ENCODE measurements at regions not wholly inside any gene's neighbourhood (a gene's known extent, or its start where the extent isn't known, plus 50 kb on each side); places are given as distances from the start of the nearest gene placed in this dataset.

DNA sequence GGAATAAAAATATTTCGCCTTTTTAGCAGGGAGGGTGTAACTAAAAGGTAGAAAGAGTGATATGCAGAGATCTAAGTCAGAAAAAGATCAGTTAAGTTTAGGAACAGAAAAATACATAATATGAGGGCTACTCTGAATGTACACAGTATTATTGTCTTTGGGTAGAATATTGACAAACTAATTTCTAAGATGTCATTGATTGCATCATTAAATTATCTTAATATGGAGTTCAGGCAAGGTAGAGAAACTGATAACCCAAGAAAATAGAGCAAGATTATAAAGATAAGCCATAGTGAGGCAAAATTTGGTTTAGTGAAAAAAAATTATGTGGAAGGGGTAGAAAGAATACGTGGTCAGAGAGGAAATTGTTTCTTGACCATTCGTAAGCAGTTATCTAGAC lies 629.0 kb upstream of the NXPH2 start:
- H3K27ac Mint-ChIP-seq = no peak overlapping the region
- H3K36me3 Mint-ChIP-seq (ENCODE audit: low read depth) = no peaks in the 10 kb centered on the region

DNA sequence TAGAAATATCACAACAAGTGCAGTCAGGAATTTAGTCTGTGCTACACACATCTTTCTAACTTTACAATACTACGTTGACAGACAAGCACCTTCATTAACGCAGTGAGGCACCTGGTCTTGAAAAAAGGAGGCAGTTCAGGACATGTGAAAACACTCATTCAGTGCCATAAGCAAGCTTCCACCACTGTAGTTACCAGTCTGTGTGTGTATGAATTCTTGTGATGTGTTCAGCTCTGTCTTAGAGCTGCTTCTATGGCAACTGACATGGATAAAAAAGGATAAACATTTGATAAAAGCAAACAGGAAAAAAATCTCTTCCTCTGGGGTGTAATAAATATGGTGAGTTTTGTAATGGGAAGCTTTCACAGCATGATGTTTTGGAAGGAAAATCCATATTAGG lies 623.8 kb upstream of the NXPH2 start:
- Mint-ChIP-seq H3K27ac (no peak overlapping the region), H3K27me3 (no peaks in the 10 kb centered on the region), H3K4me3 (no peak overlapping the region), H3K4me1 (no peaks in the 10 kb centered on the region), H3K36me3 (ENCODE audit: low read depth) (no peaks in the 10 kb centered on the region)
- ATAC-seq (no peak), DNase-seq (no peak)
- H3K9me3 ChIP-seq (ENCODE audit: control insufficient read depth, low read length, poor library complexity, severe bottlenecking) = no peaks in the 10 kb centered on the region

More for the DNA sequence above, 629.0 kb upstream of the NXPH2 start:
- ATAC-seq = no peak
- no peak for DNase-seq
- no peaks in the 10 kb centered on the region for H3K9me3 ChIP-seq (ENCODE audit: control insufficient read depth, low read length, poor library complexity, severe bottlenecking)
- H3K4me1 Mint-ChIP-seq = no peaks in the 10 kb centered on the region
- H3K4me3 Mint-ChIP-seq = no peak overlapping the region
- no peaks in the 10 kb centered on the region for H3K27me3 Mint-ChIP-seq

DNA sequence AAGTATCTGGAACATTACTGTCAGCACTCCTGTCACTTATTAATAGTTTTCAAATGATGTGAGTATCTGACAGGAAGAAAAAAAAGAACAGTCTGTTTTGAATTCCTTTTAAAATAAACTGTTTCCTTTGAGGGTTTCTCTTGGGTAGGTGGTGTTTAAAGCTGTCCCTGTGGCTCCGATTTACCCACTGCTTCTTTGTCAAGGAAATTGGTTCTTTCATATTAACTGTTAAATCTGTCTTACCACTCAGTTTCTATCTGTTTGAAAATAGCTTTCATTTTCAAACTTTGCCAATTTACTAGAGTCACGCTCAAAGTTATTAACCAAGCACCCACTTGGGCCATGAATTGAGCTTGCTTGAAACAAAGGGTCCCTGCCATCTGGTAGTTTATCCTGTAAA lies 614.6 kb upstream of the NXPH2 start:
- H3K27me3 Mint-ChIP-seq = no peaks in the 10 kb centered on the region
- ATAC-seq = no peak
- H3K27ac Mint-ChIP-seq = no peak overlapping the region

DNA sequence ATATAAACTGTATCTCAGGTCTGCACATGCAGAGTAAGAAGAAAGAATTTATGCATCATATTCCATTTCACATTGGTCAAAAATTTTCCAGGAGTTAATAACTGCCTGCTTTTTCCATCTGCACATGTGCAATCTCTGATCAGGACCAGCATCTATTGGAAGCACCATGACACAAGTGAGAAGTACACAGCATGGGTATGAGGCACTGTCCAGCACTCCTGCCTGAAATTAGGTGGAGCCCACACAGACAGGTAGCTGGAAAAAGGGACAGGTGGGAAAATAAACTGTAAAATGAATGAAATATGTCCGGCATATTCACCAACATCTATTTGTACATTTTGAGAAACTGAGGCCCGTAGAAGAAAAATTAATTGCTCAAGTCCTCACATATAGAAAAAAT lies 609.2 kb upstream of the NXPH2 start:
- Mint-ChIP-seq H3K36me3 (ENCODE audit: low read depth) (no peaks in the 10 kb centered on the region), H3K4me3 (no peak overlapping the region)

More for the DNA sequence above, 614.6 kb upstream of the NXPH2 start:
- no peak for DNase-seq
- H3K4me3 Mint-ChIP-seq = no peak overlapping the region
- no peaks in the 10 kb centered on the region for H3K36me3 Mint-ChIP-seq (ENCODE audit: low read depth)
- H3K4me1 Mint-ChIP-seq = no peaks in the 10 kb centered on the region
- H3K9me3 ChIP-seq (ENCODE audit: control insufficient read depth, low read length, poor library complexity, severe bottlenecking) = no peaks in the 10 kb centered on the region

DNA sequence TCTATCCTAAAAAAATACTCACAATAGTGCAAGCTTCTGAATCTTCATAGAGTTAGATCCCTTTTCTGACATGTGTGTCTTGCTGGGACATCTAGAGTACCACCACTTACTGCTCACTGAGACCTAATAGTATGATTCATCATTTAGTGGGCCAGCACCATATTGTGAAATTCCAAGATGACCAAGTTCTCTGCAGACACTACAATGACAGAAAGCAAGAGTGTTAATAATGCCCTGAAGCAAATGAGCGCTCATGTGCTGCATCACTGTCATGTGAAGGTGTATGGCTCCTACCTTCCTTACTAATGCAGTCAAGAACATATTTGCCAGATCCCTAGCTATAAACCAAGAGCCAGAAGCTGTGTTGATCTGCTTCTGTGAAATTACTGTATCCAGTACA lies 606.2 kb upstream of the NXPH2 start:
- DNase-seq = no peak
- Mint-ChIP-seq H3K27me3 (no peaks in the 10 kb centered on the region), H3K4me1 (no peaks in the 10 kb centered on the region), H3K4me3 (no peak overlapping the region), H3K36me3 (ENCODE audit: low read depth) (no peaks in the 10 kb centered on the region), H3K27ac (no peak overlapping the region)
- H3K9me3 ChIP-seq (ENCODE audit: control insufficient read depth, low read length, poor library complexity, severe bottlenecking) = peaks cover 3% of the 10 kb centered on the region
- no peak for ATAC-seq

More for the DNA sequence above, 609.2 kb upstream of the NXPH2 start:
- ATAC-seq (no peak), DNase-seq (no peak)
- no peaks in the 10 kb centered on the region for H3K9me3 ChIP-seq (ENCODE audit: control insufficient read depth, low read length, poor library complexity, severe bottlenecking)
- no peaks in the 10 kb centered on the region for H3K27me3 Mint-ChIP-seq
- no peak overlapping the region for H3K27ac Mint-ChIP-seq
- no peaks in the 10 kb centered on the region for H3K4me1 Mint-ChIP-seq

DNA sequence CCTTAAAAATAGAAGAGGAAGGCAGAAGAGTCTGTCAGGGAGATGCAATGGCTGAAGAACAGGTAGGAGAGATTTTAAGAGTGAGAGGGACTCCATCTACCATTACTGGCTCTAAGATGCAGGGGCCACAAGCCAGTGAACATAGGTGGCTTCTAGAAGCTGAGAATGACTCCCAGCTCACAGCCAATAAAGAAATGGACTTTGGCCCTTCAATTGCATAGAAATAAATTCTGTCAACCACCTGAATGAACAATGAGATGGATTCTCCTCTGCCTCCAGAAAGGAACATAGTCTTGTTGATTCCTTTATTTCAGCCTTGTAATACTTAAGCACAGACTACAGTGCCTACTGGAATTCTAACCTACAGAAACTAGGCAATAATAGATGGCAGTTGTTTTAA lies 603.3 kb upstream of the NXPH2 start:
- DNase-seq = no peak
- H3K4me3 Mint-ChIP-seq = no peak overlapping the region
- no peaks in the 10 kb centered on the region for H3K27me3 Mint-ChIP-seq
- peaks cover 3% of the 10 kb centered on the region for H3K9me3 ChIP-seq (ENCODE audit: control insufficient read depth, low read length, poor library complexity, severe bottlenecking)
- no peak for ATAC-seq
- H3K4me1 Mint-ChIP-seq = no peaks in the 10 kb centered on the region
- H3K36me3 Mint-ChIP-seq (ENCODE audit: low read depth) = no peaks in the 10 kb centered on the region
- no peak overlapping the region for H3K27ac Mint-ChIP-seq

DNA sequence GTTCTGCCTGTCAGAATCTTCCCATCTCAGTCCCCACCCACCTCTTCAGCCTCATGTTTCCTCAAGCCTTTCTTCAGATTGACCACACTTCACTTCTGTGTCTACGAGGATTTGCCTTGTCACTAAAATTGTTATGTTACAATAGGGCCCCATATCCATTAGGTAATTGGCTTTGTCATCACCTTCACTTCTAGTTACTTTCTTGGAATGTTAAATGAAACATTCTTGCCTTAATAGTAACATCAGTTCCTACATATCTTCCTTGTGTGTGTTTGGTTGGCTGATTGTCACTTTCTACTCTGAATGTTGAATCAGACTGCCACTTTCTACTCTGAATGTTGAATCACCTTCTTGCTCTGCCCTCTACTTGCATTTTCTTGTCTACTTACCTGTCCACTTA lies 599.9 kb upstream of the NXPH2 start:
- no peak for ATAC-seq
- Mint-ChIP-seq H3K4me1 (no peaks in the 10 kb centered on the region), H3K36me3 (ENCODE audit: low read depth) (no peaks in the 10 kb centered on the region), H3K27ac (no peak overlapping the region), H3K4me3 (no peak overlapping the region), H3K27me3 (no peaks in the 10 kb centered on the region)
- peaks cover 3% of the 10 kb centered on the region for H3K9me3 ChIP-seq (ENCODE audit: control insufficient read depth, low read length, poor library complexity, severe bottlenecking)
- DNase-seq = no peak

DNA sequence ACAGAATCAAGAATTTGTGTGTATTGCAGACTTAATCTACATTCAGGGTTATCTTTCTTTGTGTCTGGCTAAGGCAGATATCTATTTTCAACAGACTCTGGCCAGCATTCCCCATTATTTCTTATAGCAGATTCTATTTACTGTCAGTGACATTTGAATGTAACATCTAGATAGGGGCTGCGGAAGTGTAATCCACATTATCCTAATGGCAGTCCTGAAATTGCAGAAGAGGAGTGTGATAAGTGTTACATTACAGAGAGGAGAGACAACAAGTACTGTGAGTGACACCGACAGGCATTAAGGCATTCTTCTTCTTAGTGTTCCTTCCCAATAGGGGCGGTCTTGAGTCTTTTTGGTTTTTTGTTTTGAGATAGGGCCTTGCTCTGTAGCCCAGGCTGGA lies 598.2 kb upstream of the NXPH2 start:
- H3K9me3 ChIP-seq (ENCODE audit: control insufficient read depth, low read length, poor library complexity, severe bottlenecking) = peaks cover 3% of the 10 kb centered on the region
- Mint-ChIP-seq H3K4me1 (no peaks in the 10 kb centered on the region), H3K4me3 (no peak overlapping the region), H3K36me3 (ENCODE audit: low read depth) (no peaks in the 10 kb centered on the region), H3K27me3 (no peaks in the 10 kb centered on the region), H3K27ac (no peak overlapping the region)
- no peak for DNase-seq
- ATAC-seq = no peak

DNA sequence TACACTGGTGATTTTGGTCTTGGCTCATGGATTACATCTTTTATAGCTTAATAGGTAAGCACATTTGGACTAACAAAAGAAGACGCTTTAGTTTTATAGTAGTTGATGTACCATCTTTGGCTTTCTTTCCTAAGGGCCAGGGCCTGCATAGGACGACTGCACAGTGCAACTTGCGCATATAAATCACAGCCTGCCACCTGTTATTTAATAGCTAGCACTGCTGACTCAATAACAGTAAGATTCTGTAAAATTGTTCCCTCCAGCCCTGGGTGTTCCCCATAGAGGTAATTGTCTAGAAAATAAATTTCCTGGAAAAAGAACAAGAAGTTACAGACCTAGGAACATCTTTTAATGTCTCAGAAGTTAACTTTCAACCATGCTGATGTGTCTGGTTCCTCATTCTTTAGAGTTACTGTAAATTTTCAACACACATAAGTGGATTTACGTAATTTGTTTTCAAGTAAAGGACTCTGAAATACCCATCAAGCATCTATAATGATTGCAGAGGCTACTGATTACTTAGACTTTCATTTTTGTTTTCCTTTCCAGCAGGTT lies 594.2 kb upstream of the NXPH2 start:
- no peak for ATAC-seq
- H3K9me3 ChIP-seq (ENCODE audit: control insufficient read depth, low read length, poor library complexity, severe bottlenecking) = no peaks in the 10 kb centered on the region
- Mint-ChIP-seq H3K4me3 (no peak overlapping the region), H3K4me1 (no peaks in the 10 kb centered on the region), H3K36me3 (ENCODE audit: low read depth) (no peaks in the 10 kb centered on the region), H3K27me3 (no peaks in the 10 kb centered on the region), H3K27ac (no peak overlapping the region)
- no peak for DNase-seq

DNA sequence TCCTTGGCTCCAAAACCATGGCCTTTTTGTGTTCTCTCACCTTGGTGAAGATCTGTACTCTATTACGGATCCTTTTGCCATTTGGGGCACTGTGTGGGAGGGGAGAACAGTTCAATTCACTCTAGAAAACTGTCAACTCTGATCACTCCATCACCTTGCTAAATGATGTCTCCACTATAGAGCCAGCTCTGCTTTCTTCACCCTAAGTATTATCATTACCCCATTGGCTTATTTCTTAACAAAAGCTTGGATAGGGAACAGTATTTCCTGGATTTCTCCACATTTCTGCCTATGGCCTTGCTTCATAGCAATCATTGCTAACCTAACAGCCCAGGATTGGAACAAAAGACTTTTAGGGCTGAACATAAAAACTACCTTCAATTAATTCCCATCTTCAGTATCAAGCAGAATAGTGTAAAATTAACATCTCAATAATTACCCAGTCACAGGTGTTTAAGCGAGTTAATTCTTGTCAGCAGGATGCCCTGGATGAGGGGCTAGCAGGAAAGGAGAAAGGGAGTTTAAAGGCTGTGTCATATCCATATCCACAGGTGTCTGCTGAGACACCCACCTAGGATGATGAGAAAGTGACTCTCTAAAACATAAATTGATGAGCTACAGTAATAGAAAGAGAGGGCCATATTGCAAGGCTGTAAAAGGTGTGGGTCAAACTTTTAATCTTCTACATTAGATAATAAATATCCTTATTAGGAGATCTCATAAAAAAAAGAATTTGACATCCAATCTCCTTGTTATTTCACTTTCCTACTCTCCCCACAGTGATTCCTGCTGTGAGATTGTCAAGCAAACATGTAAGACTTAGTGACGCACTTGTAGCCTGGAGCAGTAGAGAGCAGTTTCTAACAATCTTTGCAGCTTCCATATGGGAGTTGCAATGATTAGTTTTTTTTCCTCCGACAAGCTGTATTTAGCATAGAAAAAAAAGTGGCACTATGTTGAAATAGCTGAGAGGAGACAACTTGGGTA lies 589.5 kb upstream of the NXPH2 start:
- DNase-seq (no peak), ATAC-seq (no peak)
- Mint-ChIP-seq H3K36me3 (ENCODE audit: low read depth) (no peaks in the 10 kb centered on the region), H3K27me3 (no peaks in the 10 kb centered on the region), H3K4me3 (no peak overlapping the region), H3K27ac (no peak overlapping the region), H3K4me1 (no peaks in the 10 kb centered on the region)
- no peaks in the 10 kb centered on the region for H3K9me3 ChIP-seq (ENCODE audit: control insufficient read depth, low read length, poor library complexity, severe bottlenecking)

DNA sequence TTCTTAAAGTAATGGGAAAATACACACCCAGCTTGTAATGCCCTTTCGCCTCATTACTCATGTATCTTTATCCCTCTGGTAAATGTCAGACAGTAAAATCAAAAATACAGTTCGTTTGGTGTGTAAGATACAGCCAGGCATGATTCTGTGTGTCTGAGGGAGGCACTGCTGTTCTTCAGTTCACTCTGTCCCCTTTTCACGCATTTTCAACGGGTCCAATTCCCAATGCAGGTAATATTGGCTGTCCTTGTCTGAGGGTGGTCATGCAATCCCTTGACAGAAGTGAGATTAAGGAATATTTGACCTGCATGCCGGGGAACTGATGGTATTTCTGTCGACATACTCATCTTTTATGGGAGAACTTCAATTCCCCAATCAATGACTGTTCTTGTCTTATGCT lies 587.2 kb upstream of the NXPH2 start:
- no peaks in the 10 kb centered on the region for H3K9me3 ChIP-seq (ENCODE audit: control insufficient read depth, low read length, poor library complexity, severe bottlenecking)
- no peaks in the 10 kb centered on the region for H3K27me3 Mint-ChIP-seq
- ATAC-seq (no peak), DNase-seq (no peak)
- no peaks in the 10 kb centered on the region for H3K4me1 Mint-ChIP-seq
- H3K4me3 Mint-ChIP-seq = no peak overlapping the region
- H3K27ac Mint-ChIP-seq = no peak overlapping the region
- no peaks in the 10 kb centered on the region for H3K36me3 Mint-ChIP-seq (ENCODE audit: low read depth)

DNA sequence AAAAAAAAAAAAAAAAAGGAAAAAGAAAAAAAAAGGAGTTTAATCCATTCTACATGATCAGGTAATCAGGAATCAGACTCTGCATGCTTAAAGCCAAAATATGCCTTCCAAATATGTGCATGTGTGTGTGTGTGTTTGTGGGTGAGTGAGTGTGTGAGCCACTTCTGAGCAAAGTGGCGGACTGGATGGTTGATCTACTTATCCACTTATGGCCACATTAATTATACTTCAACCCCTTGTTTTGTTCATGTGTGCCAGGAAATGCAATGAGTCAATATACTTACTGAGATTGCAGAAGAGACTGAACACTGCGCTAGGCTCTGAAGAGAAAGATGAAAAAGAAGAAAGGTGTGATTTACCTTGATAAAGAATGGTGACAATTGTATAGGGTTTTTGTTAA lies 586.5 kb upstream of the NXPH2 start:
- no peaks in the 10 kb centered on the region for H3K36me3 Mint-ChIP-seq (ENCODE audit: low read depth)

DNA sequence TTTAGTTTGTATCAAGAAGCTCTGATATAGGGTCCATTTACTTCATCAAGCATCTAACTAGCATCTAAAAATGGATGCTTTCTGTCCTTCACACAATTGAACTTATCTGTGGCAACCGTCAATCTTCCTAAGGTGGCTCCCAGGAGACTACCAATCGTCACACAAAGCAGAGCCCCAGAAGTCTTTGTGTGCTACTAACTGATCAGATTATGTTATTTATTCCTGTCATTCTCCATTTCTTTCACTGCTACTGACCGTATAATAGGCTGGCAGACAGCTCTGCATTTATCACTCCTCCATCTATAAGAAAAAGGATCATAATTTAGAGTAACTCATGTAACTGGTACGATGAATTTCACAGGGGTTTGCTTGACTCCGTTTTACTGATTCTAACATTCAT lies 585.0 kb upstream of the NXPH2 start:
- H3K4me1 Mint-ChIP-seq = no peaks in the 10 kb centered on the region
- DNase-seq = no peak
- H3K27ac Mint-ChIP-seq = no peak overlapping the region
- no peak overlapping the region for H3K4me3 Mint-ChIP-seq
- no peaks in the 10 kb centered on the region for H3K36me3 Mint-ChIP-seq (ENCODE audit: low read depth)
- no peaks in the 10 kb centered on the region for H3K27me3 Mint-ChIP-seq
- no peak for ATAC-seq
- no peaks in the 10 kb centered on the region for H3K9me3 ChIP-seq (ENCODE audit: control insufficient read depth, low read length, poor library complexity, severe bottlenecking)

More for the DNA sequence above, 586.5 kb upstream of the NXPH2 start:
- ATAC-seq = no peak
- H3K27me3 Mint-ChIP-seq = no peaks in the 10 kb centered on the region
- no peak overlapping the region for H3K27ac Mint-ChIP-seq
- no peak overlapping the region for H3K4me3 Mint-ChIP-seq
- H3K4me1 Mint-ChIP-seq = no peaks in the 10 kb centered on the region
- H3K9me3 ChIP-seq (ENCODE audit: control insufficient read depth, low read length, poor library complexity, severe bottlenecking) = no peaks in the 10 kb centered on the region
- DNase-seq = no peak

DNA sequence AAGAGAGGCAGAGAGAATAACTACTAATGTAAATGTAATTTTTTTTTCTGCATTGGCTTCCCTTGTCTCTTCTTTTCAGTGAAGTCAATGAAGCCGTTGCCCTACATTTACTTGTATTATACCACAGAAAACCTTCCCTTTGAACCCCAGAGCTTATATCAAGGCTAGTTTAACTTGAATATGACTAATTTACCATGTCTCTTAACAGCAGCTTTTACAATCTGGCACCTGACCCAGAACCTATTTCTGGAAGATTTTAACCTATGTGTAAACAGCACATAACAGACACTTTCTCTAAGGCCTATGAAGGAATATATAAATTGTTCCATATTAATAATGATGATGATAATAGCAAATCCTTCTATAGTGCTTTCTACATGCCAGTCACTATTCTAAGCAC lies 580.5 kb upstream of the NXPH2 start:
- Mint-ChIP-seq H3K4me3 (no peak overlapping the region), H3K36me3 (ENCODE audit: low read depth) (no peaks in the 10 kb centered on the region), H3K27ac (no peak overlapping the region), H3K27me3 (no peaks in the 10 kb centered on the region), H3K4me1 (no peaks in the 10 kb centered on the region)
- DNase-seq = no peak
- no peak for ATAC-seq
- H3K9me3 ChIP-seq (ENCODE audit: control insufficient read depth, low read length, poor library complexity, severe bottlenecking) = no peaks in the 10 kb centered on the region

Measured in T-helper 17 cell (primary cell).